HFFc6 (cell line): ENCODE measurements at regions not wholly inside any gene's neighbourhood (a gene's known extent, or its start where the extent isn't known, plus 50 kb on each side); places are given as distances from the start of the nearest gene placed in this dataset.

Source experiments
- DNase-seq: peaks from one replicate; pipeline ENCODE4 v3.0.0-alpha.2; 2018
- H3K27ac Mint-ChIP-seq: 2 replicates; pipeline ENCODE4 v1.8.0; 2020; ENCODE audit warnings: mild to moderate bottlenecking, mixed read lengths
- H3K27me3 Mint-ChIP-seq: 2 replicates; pipeline ENCODE4 v1.8.0; 2021; ENCODE audit warnings: mild to moderate bottlenecking, moderate library complexity, mixed read lengths; ENCODE audit not compliant: insufficient read depth
- H3K36me3 Mint-ChIP-seq: 2 replicates; pipeline ENCODE4 v1.8.0; 2021; ENCODE audit warnings: low read depth, mixed read lengths
- H3K4me1 Mint-ChIP-seq: 2 replicates; pipeline ENCODE4 v1.8.0; 2020; ENCODE audit warnings: low read depth, mixed read lengths
- H3K4me3 Mint-ChIP-seq: 2 replicates; pipeline ENCODE4 v1.8.0; 2020; ENCODE audit warnings: mild to moderate bottlenecking, moderate library complexity, mixed read lengths
- H3K9me3 Mint-ChIP-seq: 2 replicates; pipeline ENCODE4 v1.8.0; 2020; ENCODE audit warnings: mild to moderate bottlenecking, mixed read lengths
- TF ChIP-seq, protein P1 (sequence below): fragments of 200-600 bp; sonication (generic); IDR thresholded peaks from 2 replicates; pipeline ENCODE4 v1.5.0; 2021; ENCODE audit warnings: antibody characterized with exemption, mild to moderate bottlenecking

GRCh38 chr5:93196986-93197385 lies 384.0 kb downstream of the NR2F1-AS1 start:
- peaks cover 45% of the 10 kb centered on the region for H3K4me1 Mint-ChIP-seq

GRCh38 chr5:93193431-93194347 lies 387.3 kb downstream of the NR2F1-AS1 start:
- no peak for DNase-seq
- no peaks in the 10 kb centered on the region; the same call in 1 of the 2 replicates for H3K36me3 Mint-ChIP-seq
- no peak overlapping the region; the same call in 1 of the 2 replicates for H3K4me3 Mint-ChIP-seq
- peaks cover 1% of the 10 kb centered on the region for H3K27me3 Mint-ChIP-seq
- no peak overlapping the region; the same call in none of the 2 replicates for H3K27ac Mint-ChIP-seq
- TF ChIP-seq, protein P1, sequence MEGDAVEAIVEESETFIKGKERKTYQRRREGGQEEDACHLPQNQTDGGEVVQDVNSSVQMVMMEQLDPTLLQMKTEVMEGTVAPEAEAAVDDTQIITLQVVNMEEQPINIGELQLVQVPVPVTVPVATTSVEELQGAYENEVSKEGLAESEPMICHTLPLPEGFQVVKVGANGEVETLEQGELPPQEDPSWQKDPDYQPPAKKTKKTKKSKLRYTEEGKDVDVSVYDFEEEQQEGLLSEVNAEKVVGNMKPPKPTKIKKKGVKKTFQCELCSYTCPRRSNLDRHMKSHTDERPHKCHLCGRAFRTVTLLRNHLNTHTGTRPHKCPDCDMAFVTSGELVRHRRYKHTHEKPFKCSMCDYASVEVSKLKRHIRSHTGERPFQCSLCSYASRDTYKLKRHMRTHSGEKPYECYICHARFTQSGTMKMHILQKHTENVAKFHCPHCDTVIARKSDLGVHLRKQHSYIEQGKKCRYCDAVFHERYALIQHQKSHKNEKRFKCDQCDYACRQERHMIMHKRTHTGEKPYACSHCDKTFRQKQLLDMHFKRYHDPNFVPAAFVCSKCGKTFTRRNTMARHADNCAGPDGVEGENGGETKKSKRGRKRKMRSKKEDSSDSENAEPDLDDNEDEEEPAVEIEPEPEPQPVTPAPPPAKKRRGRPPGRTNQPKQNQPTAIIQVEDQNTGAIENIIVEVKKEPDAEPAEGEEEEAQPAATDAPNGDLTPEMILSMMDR, result no peak
- no peaks in the 10 kb centered on the region for H3K9me3 Mint-ChIP-seq
- peaks cover 60% of the 10 kb centered on the region for H3K4me1 Mint-ChIP-seq

More at GRCh38 chr5:93196986-93197385, 384.0 kb downstream of the NR2F1-AS1 start:
- no peak for DNase-seq
- Mint-ChIP-seq H3K27ac (no peak overlapping the region), H3K27me3 (no peaks in the 10 kb centered on the region; the same call in 1 of the 2 replicates), H3K36me3 (no peaks in the 10 kb centered on the region; the same call in 1 of the 2 replicates), H3K4me3 (no peak overlapping the region), H3K9me3 (no peaks in the 10 kb centered on the region)
- TF ChIP-seq, protein P1, result no peak

DNA sequence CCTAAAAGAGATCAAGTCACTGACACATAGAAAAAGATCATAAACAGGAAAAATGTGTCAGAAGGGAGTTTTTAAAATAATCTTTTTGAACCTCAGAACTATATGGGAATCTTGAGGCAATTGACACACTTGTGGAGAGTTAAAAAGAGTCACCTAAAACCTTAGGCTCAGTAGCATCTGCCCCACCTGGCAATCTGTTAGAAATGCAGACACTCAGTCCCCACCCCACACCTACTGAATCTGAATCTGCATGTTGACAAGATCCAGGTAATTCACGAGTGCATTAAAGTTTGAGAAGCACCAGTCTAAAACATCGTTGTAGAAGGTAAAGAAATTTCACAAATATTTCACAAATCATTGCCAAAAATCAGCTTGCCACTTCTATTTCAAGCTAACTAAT lies 388.3 kb downstream of the NR2F1-AS1 start:
- Mint-ChIP-seq H3K36me3 (no peaks in the 10 kb centered on the region; the same call in 1 of the 2 replicates), H3K27me3 (peaks cover 1% of the 10 kb centered on the region), H3K4me3 (peak overlapping the region; percentile 56), H3K4me1 (peaks cover 69% of the 10 kb centered on the region), H3K9me3 (no peaks in the 10 kb centered on the region), H3K27ac (peak overlapping the region; percentile 85)
- TF ChIP-seq, protein P1, result no peak
- DNase-seq, result no peak

- Mint-ChIP-seq H3K4me1 (peaks cover 74% of the 10 kb centered on the region), H3K9me3 (no peaks in the 10 kb centered on the region), H3K4me3 (peak overlapping the region; percentile 56), H3K36me3 (no peaks in the 10 kb centered on the region; the same call in 1 of the 2 replicates), H3K27ac (peak overlapping the region; percentile 85), H3K27me3 (peaks cover 1% of the 10 kb centered on the region; the same call in 1 of the 2 replicates)
- TF ChIP-seq, protein P1, result no peak
- DNase-seq, result peak; percentile 89
Observed at GRCh38 chr5:93192087-93192486, 388.9 kb downstream of the NR2F1-AS1 start.

GRCh38 chr5:93191035-93191817 lies 389.8 kb downstream of the NR2F1-AS1 start:
- no peak for DNase-seq
- H3K27ac Mint-ChIP-seq, result no peak overlapping the region; the same call in 1 of the 2 replicates
- H3K4me1 Mint-ChIP-seq, result peaks cover 83% of the 10 kb centered on the region
- H3K36me3 Mint-ChIP-seq, result no peaks in the 10 kb centered on the region; the same call in 1 of the 2 replicates
- H3K9me3 Mint-ChIP-seq, result no peaks in the 10 kb centered on the region
- TF ChIP-seq, protein P1, result no peak
- peaks cover 1% of the 10 kb centered on the region; the same call in 1 of the 2 replicates for H3K27me3 Mint-ChIP-seq
- no peak overlapping the region for H3K4me3 Mint-ChIP-seq
